Astrocyte (in vitro differentiated cells and primary cell): ENCODE measurements at regions not wholly inside any gene's neighbourhood (a gene's known extent, or its start where the extent isn't known, plus 50 kb on each side); places are given as distances from the start of the nearest gene placed in this dataset.

Experiments
- DNase-seq: peaks from one replicate; pipeline ENCODE4 v3.0.0-alpha.2; 2010; ENCODE audit warnings: low read depth
- FAIRE-seq: peaks from 2 replicates; lab custom pipeline; 2011; peaks lifted over from hg19 to GRCh38; lab: Jason Lieb, UNC
- H2AFZ ChIP-seq: 2 replicates; pipeline ENCODE4 v1.6.0; 2012; ENCODE audit warnings: low read depth, low read length, inconsistent platforms
- H3K27ac ChIP-seq: 2 replicates; pipeline ENCODE4 v1.5.1; 2011; ENCODE audit warnings: low read depth, low read length, inconsistent platforms
- H3K27me3 ChIP-seq: 2 replicates; pipeline ENCODE4 v1.6.0; 2011; ENCODE audit warnings: low read length, inconsistent platforms; ENCODE audit not compliant: insufficient read depth
- H3K36me3 ChIP-seq: 2 replicates; pipeline ENCODE4 v1.5.1; 2011; ENCODE audit warnings: low read length, inconsistent platforms; ENCODE audit not compliant: insufficient read depth
- H3K4me1 ChIP-seq: 2 replicates; pipeline ENCODE4 v1.5.1; 2011; ENCODE audit warnings: low read length, inconsistent platforms; ENCODE audit not compliant: insufficient read depth
- H3K4me2 ChIP-seq: 2 replicates; pipeline ENCODE4 v1.6.0; 2012; ENCODE audit warnings: low read length, inconsistent platforms
- H3K4me3 ChIP-seq: 2 replicates; pipeline ENCODE4 v1.5.1; 2011; ENCODE audit warnings: low read depth, mild to moderate bottlenecking, low read length, inconsistent platforms; ENCODE audit not compliant: insufficient read depth
- H3K79me2 ChIP-seq: 2 replicates; pipeline ENCODE4 v1.6.0; 2012; ENCODE audit warnings: mild to moderate bottlenecking, low read length, inconsistent platforms; ENCODE audit not compliant: insufficient read depth
- H3K9ac ChIP-seq: 2 replicates; pipeline ENCODE4 v1.6.0; 2012; ENCODE audit warnings: mild to moderate bottlenecking, low read length, inconsistent platforms
- H3K9me3 ChIP-seq: 2 replicates; pipeline ENCODE4 v1.5.1; 2012; ENCODE audit warnings: low read depth, mild to moderate bottlenecking, low read length, inconsistent platforms; ENCODE audit not compliant: insufficient read depth
- H4K20me1 ChIP-seq: 2 replicates; pipeline ENCODE4 v1.6.0; 2012; ENCODE audit warnings: low read length, inconsistent platforms; ENCODE audit not compliant: insufficient read depth
- H3K27ac Mint-ChIP-seq: one replicate; pipeline ENCODE4 v1.8.0; 2021; ENCODE audit warnings: mild to moderate bottlenecking, mixed read lengths; ENCODE audit not compliant: unreplicated experiment
- H3K27me3 Mint-ChIP-seq: one replicate; pipeline ENCODE4 v1.8.0; 2021; ENCODE audit warnings: low read depth, mixed read lengths; ENCODE audit not compliant: unreplicated experiment
- H3K36me3 Mint-ChIP-seq: one replicate; pipeline ENCODE4 v1.8.0; 2021; ENCODE audit warnings: low read depth, mixed read lengths; ENCODE audit not compliant: unreplicated experiment
- H3K4me1 Mint-ChIP-seq: one replicate; pipeline ENCODE4 v1.8.0; 2021; ENCODE audit warnings: low read depth, mixed read lengths; ENCODE audit not compliant: unreplicated experiment
- H3K4me3 Mint-ChIP-seq: one replicate; pipeline ENCODE4 v1.8.0; 2021; ENCODE audit warnings: mild to moderate bottlenecking, moderate library complexity, mixed read lengths; ENCODE audit not compliant: unreplicated experiment
- H3K9me3 Mint-ChIP-seq: one replicate; pipeline ENCODE4 v1.8.0; 2021; ENCODE audit warnings: mild to moderate bottlenecking, mixed read lengths; ENCODE audit not compliant: unreplicated experiment
- EZH2 ChIP-seq: IDR thresholded peaks from 2 replicates; pipeline ENCODE4 v1.6.1; 2012; ENCODE audit warnings: mild to moderate bottlenecking, low read length, inconsistent platforms; ENCODE audit not compliant: insufficient read depth
- TF ChIP-seq, protein P1 (sequence below): IDR thresholded peaks from 2 replicates; pipeline ENCODE4 v1.5.1; 2011; ENCODE audit warnings: low read depth, mild to moderate bottlenecking, inconsistent platforms, low read length, moderate library complexity; ENCODE audit not compliant: insufficient read depth

DNA sequence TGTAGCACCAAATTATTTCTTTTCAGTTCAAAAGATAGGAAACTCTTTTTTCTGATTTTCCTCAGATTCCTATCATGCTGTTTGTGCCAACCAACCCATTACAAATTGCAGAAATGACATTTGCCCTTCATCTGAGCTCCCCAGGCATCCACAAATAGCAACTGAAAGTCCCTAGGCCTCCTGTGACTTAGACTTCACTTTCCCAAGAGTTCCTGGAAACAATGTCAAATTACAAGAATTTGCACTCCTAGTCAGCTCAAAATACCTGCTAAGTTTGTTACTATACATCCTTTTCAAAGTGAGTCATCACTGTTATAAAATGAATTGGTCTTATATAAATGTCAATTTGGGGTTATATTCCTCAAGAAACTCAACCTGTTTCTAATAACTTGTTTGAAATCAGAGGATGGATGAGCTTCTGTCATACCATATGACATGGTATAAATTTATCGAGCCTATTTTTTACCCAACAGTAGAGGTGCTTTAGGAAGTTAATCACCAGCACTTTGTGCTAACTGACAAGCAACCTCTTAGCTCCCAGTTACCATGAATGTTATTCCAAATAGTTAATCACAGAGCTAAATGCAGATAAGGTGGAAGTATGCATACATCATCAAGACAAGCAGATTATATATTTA is 256.5 kb downstream of the HACE1 start:
- Histone ChIP-seq H3K9me3 (no peaks in the 10 kb centered on the region), H3K27ac (no peak overlapping the region), H2AFZ (no peak overlapping the region), H3K4me1 (no peaks in the 10 kb centered on the region), H3K4me3 (no peak overlapping the region), H3K27me3 (no peaks in the 10 kb centered on the region), H4K20me1 (no peaks in the 10 kb centered on the region), H3K4me2 (no peak overlapping the region), H3K79me2 (no peaks in the 10 kb centered on the region), H3K36me3 (no peaks in the 10 kb centered on the region), H3K9ac (no peak overlapping the region)
- TF ChIP-seq EZH2 = no peak
- TF ChIP-seq, protein P1, sequence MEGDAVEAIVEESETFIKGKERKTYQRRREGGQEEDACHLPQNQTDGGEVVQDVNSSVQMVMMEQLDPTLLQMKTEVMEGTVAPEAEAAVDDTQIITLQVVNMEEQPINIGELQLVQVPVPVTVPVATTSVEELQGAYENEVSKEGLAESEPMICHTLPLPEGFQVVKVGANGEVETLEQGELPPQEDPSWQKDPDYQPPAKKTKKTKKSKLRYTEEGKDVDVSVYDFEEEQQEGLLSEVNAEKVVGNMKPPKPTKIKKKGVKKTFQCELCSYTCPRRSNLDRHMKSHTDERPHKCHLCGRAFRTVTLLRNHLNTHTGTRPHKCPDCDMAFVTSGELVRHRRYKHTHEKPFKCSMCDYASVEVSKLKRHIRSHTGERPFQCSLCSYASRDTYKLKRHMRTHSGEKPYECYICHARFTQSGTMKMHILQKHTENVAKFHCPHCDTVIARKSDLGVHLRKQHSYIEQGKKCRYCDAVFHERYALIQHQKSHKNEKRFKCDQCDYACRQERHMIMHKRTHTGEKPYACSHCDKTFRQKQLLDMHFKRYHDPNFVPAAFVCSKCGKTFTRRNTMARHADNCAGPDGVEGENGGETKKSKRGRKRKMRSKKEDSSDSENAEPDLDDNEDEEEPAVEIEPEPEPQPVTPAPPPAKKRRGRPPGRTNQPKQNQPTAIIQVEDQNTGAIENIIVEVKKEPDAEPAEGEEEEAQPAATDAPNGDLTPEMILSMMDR = no peak
- Mint-ChIP-seq H3K4me3 (no peak overlapping the region), H3K27ac (no peak overlapping the region), H3K27me3 (no peaks in the 10 kb centered on the region), H3K9me3 (no peaks in the 10 kb centered on the region), H3K36me3 (no peaks in the 10 kb centered on the region), H3K4me1 (peaks cover 6% of the 10 kb centered on the region)
- peak; percentile 7 for DNase-seq
- FAIRE-seq = no peak

DNA sequence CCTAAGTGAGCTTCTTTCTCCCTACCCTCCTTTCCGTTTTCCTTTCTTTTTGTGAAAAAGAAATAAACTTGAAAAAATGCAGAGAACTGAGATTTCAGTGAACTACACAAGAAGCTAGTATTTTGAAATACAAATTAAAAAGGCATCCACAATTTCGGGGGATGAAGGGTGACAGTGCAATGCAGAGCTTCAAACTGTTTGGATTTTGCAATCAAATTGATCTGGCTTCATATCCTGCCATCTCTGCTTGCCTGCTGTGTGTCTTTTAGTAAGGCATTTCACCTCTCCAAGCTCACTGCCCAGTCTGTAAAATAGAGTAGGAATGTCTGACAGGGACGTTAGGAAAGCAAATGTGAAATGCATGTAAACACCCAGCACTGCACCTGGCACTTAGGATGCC is 258.0 kb downstream of the HACE1 start:
- no peaks in the 10 kb centered on the region for H3K9me3 Mint-ChIP-seq
- Histone ChIP-seq H3K4me1 (no peaks in the 10 kb centered on the region), H3K27me3 (no peaks in the 10 kb centered on the region), H3K36me3 (no peaks in the 10 kb centered on the region), H3K4me3 (no peak overlapping the region), H3K27ac (no peak overlapping the region), H3K4me2 (no peak overlapping the region), H3K9ac (no peak overlapping the region), H4K20me1 (no peaks in the 10 kb centered on the region), H2AFZ (no peak overlapping the region), H3K9me3 (no peaks in the 10 kb centered on the region), H3K79me2 (no peaks in the 10 kb centered on the region)
- DNase-seq = no peak
- no peaks in the 10 kb centered on the region for H3K27me3 Mint-ChIP-seq
- FAIRE-seq = no peak
- H3K27ac Mint-ChIP-seq = no peak overlapping the region
- TF ChIP-seq EZH2 = no peak
- TF ChIP-seq, protein P1 = no peak
- H3K4me3 Mint-ChIP-seq = no peak overlapping the region
- peaks cover 16% of the 10 kb centered on the region for H3K4me1 Mint-ChIP-seq
- no peaks in the 10 kb centered on the region for H3K36me3 Mint-ChIP-seq

DNA sequence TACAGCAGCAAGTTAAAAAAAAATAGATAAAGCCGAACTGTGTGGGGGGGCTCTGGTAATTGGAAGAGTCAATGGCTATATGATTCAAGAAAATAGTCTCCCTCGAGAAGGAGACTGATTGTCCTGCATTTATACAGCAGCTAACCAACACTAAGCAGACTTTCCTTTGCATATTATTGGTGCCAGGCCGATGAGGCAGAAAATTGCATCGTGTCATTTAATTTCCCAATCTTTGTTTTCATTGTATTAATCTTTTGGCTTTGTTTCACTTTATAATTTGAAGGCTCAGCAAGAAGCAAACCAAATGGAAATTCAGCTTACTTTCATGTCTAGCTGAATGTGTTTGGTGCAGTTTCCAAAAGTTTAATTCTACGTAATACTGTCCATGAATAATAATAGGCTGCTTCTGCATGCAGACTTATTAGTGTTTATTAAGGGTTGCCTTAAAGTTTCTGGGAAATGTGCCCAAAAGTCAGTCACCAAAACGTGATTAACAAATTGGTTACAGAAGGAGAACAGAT is 258.5 kb downstream of the HACE1 start:
- no peaks in the 10 kb centered on the region for H3K4me1 ChIP-seq
- H3K27ac Mint-ChIP-seq = no peak overlapping the region
- H3K27me3 ChIP-seq = no peaks in the 10 kb centered on the region
- no peak overlapping the region for H3K9ac ChIP-seq
- H3K4me3 Mint-ChIP-seq = no peak overlapping the region
- H2AFZ ChIP-seq = no peak overlapping the region
- FAIRE-seq = no peak
- H3K79me2 ChIP-seq = no peaks in the 10 kb centered on the region
- no peaks in the 10 kb centered on the region for H4K20me1 ChIP-seq
- H3K27ac ChIP-seq = no peak overlapping the region
- H3K9me3 Mint-ChIP-seq = no peaks in the 10 kb centered on the region
- H3K4me3 ChIP-seq = no peak overlapping the region
- peaks cover 19% of the 10 kb centered on the region for H3K4me1 Mint-ChIP-seq
- no peak for TF ChIP-seq EZH2
- TF ChIP-seq, protein P1 = no peak
- no peak for DNase-seq
- no peak overlapping the region for H3K4me2 ChIP-seq
- no peaks in the 10 kb centered on the region for H3K9me3 ChIP-seq
- H3K27me3 Mint-ChIP-seq = no peaks in the 10 kb centered on the region
- no peaks in the 10 kb centered on the region for H3K36me3 Mint-ChIP-seq
- no peaks in the 10 kb centered on the region for H3K36me3 ChIP-seq
